GM12865 (cell line): ENCODE measurements at regions not wholly inside any gene's neighbourhood (a gene's known extent, or its start where the extent isn't known, plus 50 kb on each side); places are given as distances from the start of the nearest gene placed in this dataset.

ENCODE experiments used
- DNase-seq: peaks from one replicate; pipeline ENCODE4 v3.0.0; 2010; ENCODE audit warnings: low read depth
- H3K4me3 ChIP-seq: 2 replicates; pipeline ENCODE4 v1.5.1; 2011; ENCODE audit warnings: mild to moderate bottlenecking, low read depth, low read length, control low read depth
- CTCF ChIP-seq: IDR thresholded peaks from 2 replicates; pipeline ENCODE4 v1.5.1; 2011; ENCODE audit warnings: low read length, control low read depth, low read depth, inconsistent platforms; ENCODE audit not compliant: insufficient read depth; ENCODE audit errors: missing control alignments

GRCh38 chr17:52482271-52482670, 323.8 kb upstream of the CA10 start:
- no peak for DNase-seq
- no peak for TF ChIP-seq CTCF
- H3K4me3 ChIP-seq: no peak overlapping the region

- no peak for TF ChIP-seq CTCF
- H3K4me3 ChIP-seq: no peak overlapping the region
- DNase-seq: no peak
Measured at GRCh38 chr17:52477824-52478699, 319.5 kb upstream of the CA10 start.

GRCh38 chr17:52476638-52477313, 318.3 kb upstream of the CA10 start:
- no peak for DNase-seq
- TF ChIP-seq CTCF: no peak
- H3K4me3 ChIP-seq: no peak overlapping the region

- no peak for TF ChIP-seq CTCF
- H3K4me3 ChIP-seq: no peak overlapping the region
- no peak for DNase-seq
Measured at GRCh38 chr17:52470553-52470952, 312.0 kb upstream of the CA10 start.

- no peak for DNase-seq
- no peak for TF ChIP-seq CTCF
- no peak overlapping the region for H3K4me3 ChIP-seq
Measured at GRCh38 chr17:52465407-52465806, 306.9 kb upstream of the CA10 start.

- no peak for TF ChIP-seq CTCF
- H3K4me3 ChIP-seq: no peak overlapping the region
- no peak for DNase-seq
Measured at GRCh38 chr17:52451294-52451861, 292.9 kb upstream of the CA10 start.
